ENCODE measurements at regions not wholly inside any gene's neighbourhood (a gene's known extent, or its start where the extent isn't known, plus 50 kb on each side); places are given as distances from the start of the nearest gene placed in this dataset.

DNA sequence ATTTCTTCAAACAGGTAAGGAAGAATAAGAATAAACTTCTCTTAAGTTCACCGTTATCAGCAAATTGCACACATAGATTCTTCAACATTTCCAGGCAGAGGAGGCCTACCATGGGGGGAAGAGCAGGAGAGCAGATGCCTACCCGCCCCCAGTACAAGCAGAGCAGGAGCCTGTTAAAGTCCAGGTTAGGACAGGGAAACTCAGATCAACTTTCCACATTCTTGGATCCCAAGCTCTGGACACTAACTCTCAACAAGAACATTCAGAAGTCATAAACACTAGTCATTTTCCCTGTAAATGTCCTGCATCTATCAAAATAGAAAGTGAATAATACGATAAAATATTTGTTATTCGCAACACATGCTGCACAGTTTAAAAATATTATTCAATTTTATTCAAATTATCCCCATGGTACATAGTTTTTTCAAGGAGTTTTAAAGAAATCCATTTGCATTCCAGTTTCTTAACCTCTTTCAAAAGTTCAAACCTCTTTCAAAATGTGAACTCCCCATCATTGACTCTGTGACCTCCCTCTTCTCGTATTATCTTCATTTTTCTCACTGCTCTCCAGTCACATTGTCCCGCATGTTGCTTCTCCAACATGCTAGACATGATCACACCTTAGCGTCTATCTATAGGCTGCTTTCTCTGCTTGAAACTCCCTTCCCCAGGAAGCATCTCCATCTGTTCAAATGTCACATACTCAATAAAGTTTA is 185.2 kb upstream of the NEIL3 start:
- TF ChIP-seq, protein P1, sequence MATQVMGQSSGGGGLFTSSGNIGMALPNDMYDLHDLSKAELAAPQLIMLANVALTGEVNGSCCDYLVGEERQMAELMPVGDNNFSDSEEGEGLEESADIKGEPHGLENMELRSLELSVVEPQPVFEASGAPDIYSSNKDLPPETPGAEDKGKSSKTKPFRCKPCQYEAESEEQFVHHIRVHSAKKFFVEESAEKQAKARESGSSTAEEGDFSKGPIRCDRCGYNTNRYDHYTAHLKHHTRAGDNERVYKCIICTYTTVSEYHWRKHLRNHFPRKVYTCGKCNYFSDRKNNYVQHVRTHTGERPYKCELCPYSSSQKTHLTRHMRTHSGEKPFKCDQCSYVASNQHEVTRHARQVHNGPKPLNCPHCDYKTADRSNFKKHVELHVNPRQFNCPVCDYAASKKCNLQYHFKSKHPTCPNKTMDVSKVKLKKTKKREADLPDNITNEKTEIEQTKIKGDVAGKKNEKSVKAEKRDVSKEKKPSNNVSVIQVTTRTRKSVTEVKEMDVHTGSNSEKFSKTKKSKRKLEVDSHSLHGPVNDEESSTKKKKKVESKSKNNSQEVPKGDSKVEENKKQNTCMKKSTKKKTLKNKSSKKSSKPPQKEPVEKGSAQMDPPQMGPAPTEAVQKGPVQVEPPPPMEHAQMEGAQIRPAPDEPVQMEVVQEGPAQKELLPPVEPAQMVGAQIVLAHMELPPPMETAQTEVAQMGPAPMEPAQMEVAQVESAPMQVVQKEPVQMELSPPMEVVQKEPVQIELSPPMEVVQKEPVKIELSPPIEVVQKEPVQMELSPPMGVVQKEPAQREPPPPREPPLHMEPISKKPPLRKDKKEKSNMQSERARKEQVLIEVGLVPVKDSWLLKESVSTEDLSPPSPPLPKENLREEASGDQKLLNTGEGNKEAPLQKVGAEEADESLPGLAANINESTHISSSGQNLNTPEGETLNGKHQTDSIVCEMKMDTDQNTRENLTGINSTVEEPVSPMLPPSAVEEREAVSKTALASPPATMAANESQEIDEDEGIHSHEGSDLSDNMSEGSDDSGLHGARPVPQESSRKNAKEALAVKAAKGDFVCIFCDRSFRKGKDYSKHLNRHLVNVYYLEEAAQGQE (IDR thresholded peaks at IDR 0.05; ENCODE audit: insufficient read depth in 1 of 2, low read depth in 2 of 2, low read length in 2 of 2), result no peak
- TF ChIP-seq SIN3A (IDR thresholded peaks at IDR 0.05; ENCODE audit: borderline replicate concordance, insufficient read depth, low read length) (no peak), POLR2AphosphoS5 (IDR thresholded peaks at IDR 0.05; ENCODE audit: low read depth, low read length) (no peak)

All from PFSK-1 (cell line).